ENCODE measurements at regions not wholly inside any gene's neighbourhood (a gene's known extent, or its start where the extent isn't known, plus 50 kb on each side); places are given as distances from the start of the nearest gene placed in this dataset.
"Not testable (repeated sequence)": the region's sequence is repeated elsewhere in the genome, so short reads cannot be mapped to it uniquely, and the experiment has no call there.

GRCh38 chr1:168490306-168490705 lies 53.5 kb downstream of the XCL2 start:
- H3K9me3 Mint-ChIP-seq: peaks cover 0 to 5% (median 0%) of the 10 kb centered on the region in 7 donors
- H3K27ac Mint-ChIP-seq: no peak overlapping the region
- no peak overlapping the region for H3K4me3 Mint-ChIP-seq
- H3K27me3 Mint-ChIP-seq: no peaks in the 10 kb centered on the region
- H3K4me1 Mint-ChIP-seq: no peaks in the 10 kb centered on the region
- H3K36me3 Mint-ChIP-seq: no peaks in the 10 kb centered on the region
- ATAC-seq (ENCODE audit: low read depth in 2 of 2) (no peak), DNase-seq (no peak)

- Mint-ChIP-seq H3K9me3 (peaks cover 0 to 5% (median 0%) of the 10 kb centered on the region in 7 donors), H3K27me3 (peaks cover 0 to 2% (median 0%) of the 10 kb centered on the region in 3 donors), H3K27ac (no peak overlapping the region), H3K4me3 (no peak overlapping the region), H3K36me3 (no peaks in the 10 kb centered on the region), H3K4me1 (no peaks in the 10 kb centered on the region)
- no peak for DNase-seq
- no peak for ATAC-seq (ENCODE audit: low read depth in 2 of 2)
Measured at GRCh38 chr1:168488138-168488537, 55.7 kb downstream of the XCL2 start.

DNA sequence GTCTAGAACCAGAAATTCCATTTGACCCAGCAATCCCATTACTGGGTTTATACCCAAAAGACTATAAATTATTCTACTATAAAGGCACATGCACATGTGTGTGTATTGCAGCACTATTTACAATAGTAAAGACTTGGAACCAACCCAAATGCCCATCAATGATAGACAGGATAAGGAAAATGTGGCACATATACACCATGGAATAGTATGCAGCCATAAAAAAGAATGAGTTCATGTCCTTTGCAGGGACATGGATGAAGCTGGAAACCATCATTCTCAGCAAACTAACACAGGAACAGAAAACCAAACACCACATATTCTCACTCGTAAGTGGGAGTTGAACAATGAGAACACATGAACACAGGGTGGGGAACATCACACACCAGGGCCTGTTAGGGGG lies 57.0 kb downstream of the XCL2 start:
- not testable (repeated sequence) for H3K4me3 Mint-ChIP-seq; H3K36me3 Mint-ChIP-seq; DNase-seq; ATAC-seq (ENCODE audit: low read depth in 2 of 2); H3K27ac Mint-ChIP-seq; H3K9me3 Mint-ChIP-seq; H3K27me3 Mint-ChIP-seq; H3K4me1 Mint-ChIP-seq

- DNase-seq: no peak
- Mint-ChIP-seq H3K27ac (no peak overlapping the region), H3K9me3 (peaks cover 0 to 5% (median 0%) of the 10 kb centered on the region in 7 donors), H3K4me3 (no peak overlapping the region), H3K36me3 (no peaks in the 10 kb centered on the region), H3K4me1 (no peaks in the 10 kb centered on the region), H3K27me3 (peaks cover 0 to 3% (median 0%) of the 10 kb centered on the region in 3 donors)
- no peak for ATAC-seq (ENCODE audit: low read depth in 2 of 2)
Measured at GRCh38 chr1:168485048-168485447, 58.7 kb downstream of the XCL2 start.

GRCh38 chr1:168484083-168484482 lies 59.7 kb downstream of the XCL2 start:
- DNase-seq: no peak
- Mint-ChIP-seq H3K4me3 (no peak overlapping the region), H3K27me3 (peaks cover 0 to 3% (median 0%) of the 10 kb centered on the region in 3 donors), H3K9me3 (peaks cover 0 to 5% (median 0%) of the 10 kb centered on the region in 7 donors), H3K36me3 (no peaks in the 10 kb centered on the region), H3K27ac (no peak overlapping the region), H3K4me1 (no peaks in the 10 kb centered on the region)
- no peak for ATAC-seq (ENCODE audit: low read depth in 2 of 2)

DNA sequence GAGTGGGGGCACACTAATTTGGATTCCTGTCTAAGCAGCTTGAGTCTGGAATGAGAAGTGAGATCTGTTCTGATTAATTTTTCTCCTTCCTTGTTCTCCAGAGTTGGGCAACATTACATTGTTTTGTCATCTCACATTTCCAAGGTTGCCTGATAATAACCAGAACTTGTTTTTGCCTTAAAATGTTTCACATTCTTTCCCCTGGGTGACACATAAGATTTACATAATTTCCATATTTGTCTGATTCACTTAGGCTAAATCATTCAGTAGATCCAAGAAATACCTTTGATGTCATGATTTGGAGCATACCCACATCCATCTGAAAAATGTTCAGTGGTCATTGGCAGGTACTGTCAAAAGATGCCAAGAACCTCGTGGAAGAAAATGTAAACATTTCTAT lies 60.3 kb downstream of the XCL2 start:
- Mint-ChIP-seq H3K4me1 (no peaks in the 10 kb centered on the region), H3K27ac (no peak overlapping the region), H3K9me3 (peaks cover 0 to 5% (median 0%) of the 10 kb centered on the region in 7 donors), H3K36me3 (no peaks in the 10 kb centered on the region), H3K4me3 (no peak overlapping the region), H3K27me3 (peaks cover 0 to 3% (median 0%) of the 10 kb centered on the region in 3 donors)
- DNase-seq: no peak
- no peak for ATAC-seq (ENCODE audit: low read depth in 2 of 2)

GRCh38 chr1:168482106-168482505 lies 61.7 kb downstream of the XCL2 start:
- H3K4me3 Mint-ChIP-seq: no peak overlapping the region

DNA sequence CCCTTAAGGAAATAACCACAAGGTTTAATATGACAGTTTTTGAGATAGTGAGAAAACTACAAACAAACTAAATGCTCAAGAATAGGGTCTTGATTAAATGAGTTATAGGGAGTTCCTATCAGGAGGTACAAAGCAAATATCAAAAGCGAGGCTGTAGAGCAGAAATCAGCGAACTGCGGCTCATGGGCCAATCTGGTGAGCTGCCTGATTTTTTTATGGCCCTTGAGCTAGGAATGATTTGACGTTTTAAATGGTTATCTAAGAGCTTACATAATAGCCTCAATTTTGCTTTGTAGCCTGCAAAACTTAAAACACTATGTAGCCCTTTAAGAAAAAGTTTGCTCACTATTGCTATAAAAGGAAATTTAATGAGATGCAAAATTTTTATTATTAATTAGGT lies 62.2 kb downstream of the XCL2 start:
- DNase-seq (no peak), ATAC-seq (ENCODE audit: low read depth in 2 of 2) (no peak)
- no peak overlapping the region for H3K27ac Mint-ChIP-seq
- no peaks in the 10 kb centered on the region for H3K36me3 Mint-ChIP-seq
- no peak overlapping the region for H3K4me3 Mint-ChIP-seq
- H3K4me1 Mint-ChIP-seq: no peaks in the 10 kb centered on the region
- peaks cover 0 to 5% (median 0%) of the 10 kb centered on the region in 7 donors for H3K9me3 Mint-ChIP-seq
- H3K27me3 Mint-ChIP-seq: peaks cover 0 to 3% (median 0%) of the 10 kb centered on the region in 3 donors

More at GRCh38 chr1:168482106-168482505, 61.7 kb downstream of the XCL2 start:
- no peaks in the 10 kb centered on the region for H3K4me1 Mint-ChIP-seq
- DNase-seq (no peak), ATAC-seq (ENCODE audit: low read depth in 2 of 2) (no peak)
- H3K36me3 Mint-ChIP-seq: no peaks in the 10 kb centered on the region
- H3K9me3 Mint-ChIP-seq: peaks cover 0 to 5% (median 0%) of the 10 kb centered on the region in 7 donors
- H3K27ac Mint-ChIP-seq: no peak overlapping the region
- H3K27me3 Mint-ChIP-seq: peaks cover 0 to 3% (median 0%) of the 10 kb centered on the region in 3 donors

GRCh38 chr1:168480997-168481396 lies 62.8 kb downstream of the XCL2 start:
- peak overlapping the region in 1 of 6 donors; percentile 28 for H3K27ac Mint-ChIP-seq

GRCh38 chr1:168477792-168478191 lies 66.0 kb downstream of the XCL2 start:
- no peaks in the 10 kb centered on the region for H3K4me1 Mint-ChIP-seq
- H3K9me3 Mint-ChIP-seq: peaks cover 0 to 13% (median 7%) of the 10 kb centered on the region in 7 donors
- no peak overlapping the region for H3K4me3 Mint-ChIP-seq
- ATAC-seq (ENCODE audit: low read depth in 2 of 2): no peak
- H3K27ac Mint-ChIP-seq: no peak overlapping the region
- H3K36me3 Mint-ChIP-seq: no peaks in the 10 kb centered on the region
- no peak for DNase-seq
- no peaks in the 10 kb centered on the region for H3K27me3 Mint-ChIP-seq

More at GRCh38 chr1:168480997-168481396, 62.8 kb downstream of the XCL2 start:
- Mint-ChIP-seq H3K9me3 (peaks cover 0 to 5% (median 0%) of the 10 kb centered on the region in 7 donors), H3K36me3 (no peaks in the 10 kb centered on the region), H3K27me3 (peaks cover 0 to 3% (median 0%) of the 10 kb centered on the region in 3 donors), H3K4me1 (no peaks in the 10 kb centered on the region), H3K4me3 (no peak overlapping the region)
- ATAC-seq (ENCODE audit: low read depth in 2 of 2) (no peak), DNase-seq (no peak)

- Mint-ChIP-seq H3K9me3 (peaks cover 0 to 13% (median 10%) of the 10 kb centered on the region in 7 donors), H3K36me3 (no peaks in the 10 kb centered on the region), H3K27ac (no peak overlapping the region), H3K27me3 (no peaks in the 10 kb centered on the region), H3K4me1 (no peaks in the 10 kb centered on the region), H3K4me3 (no peak overlapping the region)
- DNase-seq: no peak
- ATAC-seq (ENCODE audit: low read depth in 2 of 2): no peak
Measured at GRCh38 chr1:168476588-168477385, 67.0 kb downstream of the XCL2 start.

- no peak overlapping the region for H3K27ac Mint-ChIP-seq
- DNase-seq: no peak
- no peaks in the 10 kb centered on the region for H3K36me3 Mint-ChIP-seq
- H3K4me1 Mint-ChIP-seq: no peaks in the 10 kb centered on the region
- ATAC-seq (ENCODE audit: low read depth in 2 of 2): no peak
- H3K27me3 Mint-ChIP-seq: no peaks in the 10 kb centered on the region
- H3K4me3 Mint-ChIP-seq: no peak overlapping the region
- peaks cover 0 to 13% (median 10%) of the 10 kb centered on the region in 7 donors for H3K9me3 Mint-ChIP-seq
Measured at GRCh38 chr1:168474322-168474721, 69.5 kb downstream of the XCL2 start.

- H3K9me3 Mint-ChIP-seq: peaks cover 0 to 13% (median 10%) of the 10 kb centered on the region in 7 donors
- ATAC-seq (ENCODE audit: low read depth in 2 of 2): no peak
- no peaks in the 10 kb centered on the region for H3K36me3 Mint-ChIP-seq
- no peak overlapping the region for H3K4me3 Mint-ChIP-seq
- H3K4me1 Mint-ChIP-seq: peaks cover 2 to 5% (median 3%) of the 10 kb centered on the region in 3 donors
- DNase-seq: no peak
- no peaks in the 10 kb centered on the region for H3K27me3 Mint-ChIP-seq
- no peak overlapping the region for H3K27ac Mint-ChIP-seq
Measured at GRCh38 chr1:168473126-168473525, 70.7 kb downstream of the XCL2 start.

- no peak overlapping the region for H3K4me3 Mint-ChIP-seq
- DNase-seq (no peak), ATAC-seq (ENCODE audit: low read depth in 2 of 2) (no peak)
- H3K36me3 Mint-ChIP-seq: no peaks in the 10 kb centered on the region
- peaks cover 7 to 14% (median 12%) of the 10 kb centered on the region in 3 donors for H3K4me1 Mint-ChIP-seq
- H3K27ac Mint-ChIP-seq: no peak overlapping the region
- peaks cover 0 to 13% (median 10%) of the 10 kb centered on the region in 7 donors for H3K9me3 Mint-ChIP-seq
- no peaks in the 10 kb centered on the region for H3K27me3 Mint-ChIP-seq
Measured at GRCh38 chr1:168472223-168472622, 71.6 kb downstream of the XCL2 start.

Data from naive B cell (primary cell).